ENCODE measurements at regions not wholly inside any gene's neighbourhood (a gene's known extent, or its start where the extent isn't known, plus 50 kb on each side); places are given as distances from the start of the nearest gene placed in this dataset.

DNA sequence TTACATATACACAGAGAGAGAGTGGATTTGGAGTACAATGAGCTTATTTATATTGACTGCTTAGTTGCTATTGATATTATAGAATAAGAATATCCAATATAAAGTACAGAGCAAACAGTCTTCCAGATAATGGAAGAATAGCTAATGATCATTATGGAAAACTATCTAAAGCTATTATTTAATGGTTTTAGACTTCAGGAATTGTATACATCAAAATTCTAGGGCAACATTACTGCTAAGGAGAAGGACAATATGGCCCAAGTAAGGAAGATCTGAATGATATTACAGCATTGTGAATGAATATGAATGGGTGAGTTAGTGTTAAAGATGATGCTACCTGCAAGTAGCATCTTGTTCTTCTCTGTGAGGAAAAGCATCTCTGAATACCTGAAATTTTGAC is 604.2 kb upstream of the PCDH20 start:
- DNase-seq (ENCODE audit: low spot score): no peak
- no peak for TF ChIP-seq CTCF (IDR thresholded peaks at IDR 0.05; ENCODE audit: extremely low read depth, missing control alignments)

GRCh38 chr13:62014299-62014698 is 598.6 kb upstream of the PCDH20 start:
- DNase-seq (ENCODE audit: low spot score): no peak
- TF ChIP-seq CTCF (IDR thresholded peaks at IDR 0.05; ENCODE audit: extremely low read depth, missing control alignments): no peak

GRCh38 chr13:62003452-62003851 is 587.8 kb upstream of the PCDH20 start:
- TF ChIP-seq CTCF (IDR thresholded peaks at IDR 0.05; ENCODE audit: extremely low read depth, missing control alignments): no peak
- DNase-seq (ENCODE audit: low spot score): no peak

DNA sequence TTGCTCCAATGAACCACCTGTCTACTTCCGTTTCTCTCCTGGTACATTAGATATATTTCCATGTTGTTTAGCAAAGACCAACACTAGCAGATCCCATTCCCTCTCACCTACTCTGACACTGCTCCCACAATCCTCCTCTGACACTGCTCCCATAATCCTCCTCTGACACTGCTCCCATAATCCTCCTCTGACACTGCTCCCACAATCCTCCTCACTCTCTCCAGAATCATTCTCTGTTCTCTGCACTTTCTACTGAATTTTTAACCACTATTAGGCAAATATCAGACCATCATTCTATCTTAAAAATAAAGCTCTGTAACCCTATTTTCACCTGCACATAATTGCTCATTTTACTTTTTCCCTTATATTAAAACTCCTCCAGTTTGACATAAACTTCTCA is 578.5 kb upstream of the PCDH20 start:
- DNase-seq (ENCODE audit: low spot score): no peak
- TF ChIP-seq CTCF (IDR thresholded peaks at IDR 0.05; ENCODE audit: extremely low read depth, missing control alignments): no peak

DNA sequence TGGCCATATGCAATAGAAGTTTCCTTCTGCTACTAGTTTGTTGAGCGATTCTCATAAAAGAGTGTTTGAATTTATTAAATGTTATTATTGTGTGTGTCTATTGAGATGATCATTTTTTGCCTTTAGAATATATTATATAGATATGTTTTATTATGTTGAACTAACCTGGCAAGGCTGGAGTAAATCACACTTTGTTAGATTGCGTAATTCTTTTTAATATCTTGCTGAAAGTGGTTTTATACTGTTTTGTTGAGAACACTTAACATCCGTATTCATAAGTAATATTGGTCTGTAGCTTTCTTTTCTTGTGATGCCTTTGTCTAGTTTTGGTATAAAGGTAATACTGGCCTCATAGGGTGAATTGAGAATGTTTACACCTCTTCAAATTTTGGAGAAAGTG is 574.3 kb upstream of the PCDH20 start:
- no peak for TF ChIP-seq CTCF (IDR thresholded peaks at IDR 0.05; ENCODE audit: extremely low read depth, missing control alignments)
- DNase-seq (ENCODE audit: low spot score): no peak

GRCh38 chr13:61988810-61989209 is 573.2 kb upstream of the PCDH20 start:
- no peak for DNase-seq (ENCODE audit: low spot score)
- no peak for TF ChIP-seq CTCF (IDR thresholded peaks at IDR 0.05; ENCODE audit: extremely low read depth, missing control alignments)

DNA sequence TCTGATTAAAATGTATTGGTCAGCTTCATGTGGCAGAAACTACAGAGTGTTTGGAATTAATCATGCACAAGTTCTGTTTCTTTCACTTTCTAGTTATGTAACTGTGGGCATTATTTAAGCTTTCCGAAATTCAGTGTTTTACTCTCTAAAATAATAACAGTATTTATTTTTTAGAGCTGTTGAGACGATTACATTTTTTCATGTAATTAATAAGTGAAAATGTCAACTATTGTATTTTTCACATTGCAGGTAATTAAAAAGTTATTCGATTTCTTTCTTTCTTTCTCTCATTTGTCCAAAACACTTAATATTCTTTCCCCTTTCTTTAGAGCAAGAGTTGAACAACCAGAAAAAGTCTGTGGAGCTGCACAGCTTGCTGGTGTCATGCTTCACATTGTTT is 559.4 kb upstream of the PCDH20 start:
- DNase-seq (ENCODE audit: low spot score): no peak
- TF ChIP-seq CTCF (IDR thresholded peaks at IDR 0.05; ENCODE audit: extremely low read depth, missing control alignments): no peak
